ENCODE measurements at regions not wholly inside any gene's neighbourhood (a gene's known extent, or its start where the extent isn't known, plus 50 kb on each side); places are given as distances from the start of the nearest gene placed in this dataset.

DNA sequence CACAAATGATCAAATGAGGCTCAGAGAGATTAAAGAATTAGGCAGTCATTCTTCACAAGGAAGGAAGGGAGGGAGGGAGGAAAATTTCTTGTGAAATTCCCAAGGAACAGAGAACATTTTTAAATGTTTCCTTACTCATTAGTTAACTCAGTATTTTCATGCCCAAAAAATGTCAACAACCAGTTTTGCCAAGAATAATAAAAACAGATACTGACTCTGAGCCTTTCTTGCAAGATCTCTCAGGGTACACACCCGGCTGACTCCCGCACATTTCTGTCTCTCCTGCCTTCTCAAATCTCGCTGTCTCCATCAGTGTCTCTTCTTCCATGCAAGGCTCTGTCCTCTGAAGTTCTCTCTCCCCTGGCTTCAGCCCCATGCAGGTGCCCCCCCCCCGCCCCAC is 265.9 kb downstream of the TJP1 start:
- ATAC-seq: no peak
- Histone ChIP-seq H3K9me3 (no peaks in the 10 kb centered on the region), H3K4me3 (no peak overlapping the region), H3K4me1 (no peaks in the 10 kb centered on the region), H3K27ac (no peak overlapping the region), H3K27me3 (no peaks in the 10 kb centered on the region), H3K36me3 (no peaks in the 10 kb centered on the region)
- in situ Hi-C loops (cut with MboI; ENCODE audit: low sequenced_read_pairs in 4 of 4) (no loop called here), intact Hi-C loops (cut with DNase I; ENCODE audit: low total_unique reads) (no loop called here)
- no peak for DNase-seq
- TF ChIP-seq, protein P1, sequence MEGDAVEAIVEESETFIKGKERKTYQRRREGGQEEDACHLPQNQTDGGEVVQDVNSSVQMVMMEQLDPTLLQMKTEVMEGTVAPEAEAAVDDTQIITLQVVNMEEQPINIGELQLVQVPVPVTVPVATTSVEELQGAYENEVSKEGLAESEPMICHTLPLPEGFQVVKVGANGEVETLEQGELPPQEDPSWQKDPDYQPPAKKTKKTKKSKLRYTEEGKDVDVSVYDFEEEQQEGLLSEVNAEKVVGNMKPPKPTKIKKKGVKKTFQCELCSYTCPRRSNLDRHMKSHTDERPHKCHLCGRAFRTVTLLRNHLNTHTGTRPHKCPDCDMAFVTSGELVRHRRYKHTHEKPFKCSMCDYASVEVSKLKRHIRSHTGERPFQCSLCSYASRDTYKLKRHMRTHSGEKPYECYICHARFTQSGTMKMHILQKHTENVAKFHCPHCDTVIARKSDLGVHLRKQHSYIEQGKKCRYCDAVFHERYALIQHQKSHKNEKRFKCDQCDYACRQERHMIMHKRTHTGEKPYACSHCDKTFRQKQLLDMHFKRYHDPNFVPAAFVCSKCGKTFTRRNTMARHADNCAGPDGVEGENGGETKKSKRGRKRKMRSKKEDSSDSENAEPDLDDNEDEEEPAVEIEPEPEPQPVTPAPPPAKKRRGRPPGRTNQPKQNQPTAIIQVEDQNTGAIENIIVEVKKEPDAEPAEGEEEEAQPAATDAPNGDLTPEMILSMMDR (IDR thresholded peaks at IDR 0.05 in 4 of 5, conservative IDR thresholded peaks at IDR 0.05 in 1 of 5): no peak
- TF ChIP-seq POLR2A (IDR thresholded peaks at IDR 0.05): no peak

DNA sequence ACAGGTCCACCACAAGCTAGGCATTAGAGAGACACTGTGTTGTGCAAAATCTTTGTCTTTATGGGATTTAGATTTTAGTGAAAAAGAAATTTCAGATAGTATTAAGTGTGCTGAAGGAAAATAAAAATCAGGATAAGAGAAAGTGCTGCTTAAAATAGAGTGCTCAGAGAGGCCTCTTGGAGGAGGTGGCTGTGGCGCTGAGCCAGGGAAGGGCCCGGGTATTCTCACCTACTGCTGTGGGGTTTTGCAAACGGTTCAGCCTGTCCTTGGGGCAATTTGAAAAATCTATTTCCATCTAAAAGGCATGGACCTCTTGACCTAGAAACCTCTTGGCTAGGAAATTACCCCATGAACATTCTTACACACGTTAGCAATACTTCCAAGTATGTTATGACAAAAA is 267.7 kb downstream of the TJP1 start:
- Histone ChIP-seq H3K27ac (no peak overlapping the region), H3K4me1 (no peaks in the 10 kb centered on the region), H3K27me3 (no peaks in the 10 kb centered on the region), H3K4me3 (no peak overlapping the region), H3K36me3 (no peaks in the 10 kb centered on the region), H3K9me3 (no peaks in the 10 kb centered on the region)
- ATAC-seq (no peak), DNase-seq (no peak)
- in situ Hi-C loops (cut with MboI; ENCODE audit: low sequenced_read_pairs in 4 of 4) (no loop called here), intact Hi-C loops (cut with DNase I; ENCODE audit: low total_unique reads) (no loop called here)
- TF ChIP-seq, protein P1 (IDR thresholded peaks at IDR 0.05 in 4 of 5, conservative IDR thresholded peaks at IDR 0.05 in 1 of 5): no peak
- no peak for TF ChIP-seq POLR2A (IDR thresholded peaks at IDR 0.05)

DNA sequence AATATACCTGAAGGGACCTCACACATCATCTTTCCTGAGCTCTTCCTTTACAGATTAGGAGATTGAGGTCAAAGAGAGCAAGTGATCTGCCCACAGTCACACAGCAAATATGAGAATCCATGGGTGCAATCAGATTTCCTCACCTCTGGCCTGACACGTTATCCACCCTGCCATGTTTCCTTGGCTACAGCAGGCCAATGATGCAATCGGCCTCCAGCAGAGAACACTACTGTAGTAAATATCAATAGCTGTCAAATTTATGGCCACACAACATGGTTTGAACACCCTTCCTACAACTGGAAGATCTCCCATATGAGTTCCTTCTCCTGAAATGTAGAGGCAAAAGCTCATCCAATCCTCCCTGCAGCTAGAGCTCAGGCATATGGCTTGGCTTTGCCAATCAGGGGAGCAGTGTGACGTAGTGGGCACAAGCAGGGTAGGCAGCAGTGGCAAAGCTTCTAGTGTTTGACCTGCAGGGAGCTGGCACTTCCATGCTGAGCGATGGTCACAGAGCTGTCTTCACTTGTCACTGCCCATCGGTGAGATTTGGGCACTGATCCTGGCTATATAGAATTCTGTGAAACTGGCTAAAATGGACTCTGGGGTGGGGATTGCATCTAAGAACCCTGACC is 271.3 kb downstream of the TJP1 start:
- no peaks in the 10 kb centered on the region for H3K27me3 ChIP-seq
- no peak for TF ChIP-seq POLR2A (IDR thresholded peaks at IDR 0.05)
- TF ChIP-seq, protein P1 (IDR thresholded peaks at IDR 0.05 in 4 of 5, conservative IDR thresholded peaks at IDR 0.05 in 1 of 5): no peak
- H3K9me3 ChIP-seq: no peaks in the 10 kb centered on the region
- H3K4me3 ChIP-seq: no peak overlapping the region
- ATAC-seq: no peak
- in situ Hi-C loops (cut with MboI; ENCODE audit: low sequenced_read_pairs in 4 of 4): no loop called here
- no peaks in the 10 kb centered on the region for H3K36me3 ChIP-seq
- no peak overlapping the region for H3K27ac ChIP-seq
- DNase-seq: no peak
- no peaks in the 10 kb centered on the region for H3K4me1 ChIP-seq
- intact Hi-C loops (cut with DNase I; ENCODE audit: low total_unique reads): no loop called here

DNA sequence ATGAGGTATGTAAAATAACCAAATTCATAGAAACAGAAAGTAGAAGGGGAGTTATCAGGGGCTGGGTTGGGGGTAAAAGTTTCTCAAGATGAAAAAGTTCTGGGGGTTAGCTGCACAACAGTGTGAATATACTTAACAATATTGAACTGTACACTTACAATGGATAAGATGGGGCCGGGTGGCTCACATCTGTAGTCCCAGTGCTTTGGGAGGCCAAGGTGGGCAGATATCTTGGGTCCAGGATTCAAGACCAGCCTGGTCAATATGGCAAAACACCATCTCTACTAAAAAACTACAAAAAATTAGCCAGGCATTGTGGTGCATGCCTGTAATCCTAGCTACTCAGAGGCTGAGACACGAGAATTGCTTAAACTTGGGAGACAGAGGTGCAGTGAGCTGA is 274.3 kb downstream of the TJP1 start:
- H3K9me3 ChIP-seq: no peaks in the 10 kb centered on the region
- ATAC-seq (no peak), DNase-seq (no peak)
- no peaks in the 10 kb centered on the region for H3K36me3 ChIP-seq
- H3K27ac ChIP-seq: no peak overlapping the region
- no peaks in the 10 kb centered on the region for H3K4me1 ChIP-seq
- H3K4me3 ChIP-seq: no peak overlapping the region
- intact Hi-C loops (cut with DNase I; ENCODE audit: low total_unique reads): no loop called here
- TF ChIP-seq, protein P1 (IDR thresholded peaks at IDR 0.05 in 4 of 5, conservative IDR thresholded peaks at IDR 0.05 in 1 of 5): no peak
- TF ChIP-seq POLR2A (IDR thresholded peaks at IDR 0.05): no peak
- in situ Hi-C loops (cut with MboI; ENCODE audit: low sequenced_read_pairs in 4 of 4): no loop called here
- no peaks in the 10 kb centered on the region for H3K27me3 ChIP-seq
